GM23338 (cell line): ENCODE measurements at regions not wholly inside any gene's neighbourhood (a gene's known extent, or its start where the extent isn't known, plus 50 kb on each side); places are given as distances from the start of the nearest gene placed in this dataset.

Source experiments
- ATAC-seq: fragments of 200-7000 bp; cut with Tn5 transposase; 3 replicates; pipeline ENCODE4 v1.9.1; 2020
- DNase-seq: peaks from one replicate; pipeline ENCODE4 v3.0.0-alpha.2; 2015; ENCODE audit warnings: low spot score
- H2AFZ ChIP-seq: fragments of 200-600 bp; sonication (generic); 2 replicates; pipeline ENCODE4 v1.8.0; 2016; ENCODE audit warnings: antibody characterized with exemption, mild to moderate bottlenecking, moderate library complexity
- H3F3A ChIP-seq: fragments of 200-600 bp; sonication (generic); replicated peaks from 2 replicates; pipeline ENCODE4 v1.8.0; 2017; ENCODE audit warnings: antibody characterized with exemption, mixed run types, low read depth
- H3K27ac ChIP-seq: fragments of 200-600 bp; sonication (generic); 2 replicates; pipeline ENCODE4 v1.6.1; 2016; ENCODE audit warnings: low read depth
- H3K27me3 ChIP-seq: fragments of 200-600 bp; sonication (generic); 2 replicates; pipeline ENCODE4 v1.8.0; 2016; ENCODE audit warnings: mild to moderate bottlenecking, mixed run types, moderate library complexity; ENCODE audit not compliant: insufficient read depth
- H3K36me3 ChIP-seq: fragments of 200-600 bp; sonication (generic); 2 replicates; pipeline ENCODE4 v1.8.0; 2016; ENCODE audit warnings: mild to moderate bottlenecking; ENCODE audit not compliant: insufficient read depth
- H3K4me1 ChIP-seq: fragments of 200-600 bp; sonication (generic); 2 replicates; pipeline ENCODE4 v1.8.0; 2016; ENCODE audit warnings: mild to moderate bottlenecking, moderate library complexity; ENCODE audit not compliant: insufficient read depth
- H3K4me2 ChIP-seq: fragments of 200-600 bp; sonication (generic); 2 replicates; pipeline ENCODE4 v1.7.1; 2017; ENCODE audit warnings: mixed run types
- H3K4me3 ChIP-seq: fragments of 200-600 bp; sonication (generic); 2 replicates; pipeline ENCODE4 v1.6.1; 2016; ENCODE audit warnings: mixed run types
- H3K79me2 ChIP-seq: fragments of 200-600 bp; sonication (generic); replicated peaks from 2 replicates; pipeline ENCODE4 v1.8.0; 2017; ENCODE audit warnings: mild to moderate bottlenecking; ENCODE audit not compliant: insufficient read depth
- H3K9me2 ChIP-seq: fragments of 200-600 bp; sonication (generic); 2 replicates; pipeline ENCODE4 v1.8.0; 2017; ENCODE audit not compliant: insufficient read depth
- H4K20me1 ChIP-seq: fragments of 200-600 bp; sonication (generic); replicated peaks from 2 replicates; pipeline ENCODE4 v1.8.0; 2017; ENCODE audit warnings: mild to moderate bottlenecking; ENCODE audit not compliant: insufficient read depth
- H3K27ac Mint-ChIP-seq: 2 replicates; pipeline ENCODE4 v1.8.0; 2020; ENCODE audit warnings: inconsistent platforms, mild to moderate bottlenecking, moderate library complexity, mixed read lengths
- H3K27me3 Mint-ChIP-seq: 3 replicates; pipeline ENCODE4 v1.8.0; 2022; ENCODE audit warnings: low read depth, mild to moderate bottlenecking, moderate library complexity, mixed read lengths, inconsistent platforms; ENCODE audit not compliant: insufficient read depth, poor library complexity
- H3K36me3 Mint-ChIP-seq: 3 replicates; pipeline ENCODE4 v1.8.0; 2021; ENCODE audit warnings: low read depth, mild to moderate bottlenecking, inconsistent platforms, moderate library complexity, mixed read lengths
- H3K4me1 Mint-ChIP-seq: 3 replicates; pipeline ENCODE4 v1.8.0; 2020; ENCODE audit warnings: mild to moderate bottlenecking, inconsistent platforms, mixed read lengths
- H3K4me3 Mint-ChIP-seq: 3 replicates; pipeline ENCODE4 v1.8.0; 2021; ENCODE audit warnings: moderate library complexity, mild to moderate bottlenecking, inconsistent platforms, mixed read lengths
- H3K9me3 Mint-ChIP-seq: 3 replicates; pipeline ENCODE4 v1.8.0; 2020; ENCODE audit warnings: moderate library complexity, mild to moderate bottlenecking, inconsistent platforms, mixed read lengths
- CTCF ChIP-seq, 2 experiments: fragments of 200-600 bp in 1 of 2; sonication (generic) in 1 of 2; conservative IDR thresholded peaks; 2 replicates each; pipeline versions ENCODE4 v1.5.1 to v1.6.1; 2016 to 2017; ENCODE audit warnings: antibody characterized with exemption in 2 of 2, low read depth in 2 of 2, mild to moderate bottlenecking in 2 of 2, moderate library complexity in 1 of 2
- ETS1 ChIP-seq: IDR thresholded peaks from 2 replicates; pipeline ENCODE4 v1.6.1; 2016; ENCODE audit warnings: antibody characterized with exemption
- STAT1 ChIP-seq: IDR thresholded peaks from one replicate; pipeline ENCODE4 v1.6.1; 2016; ENCODE audit warnings: antibody characterized with exemption; ENCODE audit not compliant: unreplicated experiment
- ZNF462 ChIP-seq: fragments of 250-450 bp; sonication (Bioruptor Pico); IDR thresholded peaks from 2 replicates; pipeline ENCODE4 v1.5.0; 2020; ENCODE audit warnings: mild to moderate bottlenecking, moderate library complexity

GRCh38 chr4:30789219-30789671 is 69.1 kb downstream of the PCDH7 start:
- H3K27ac Mint-ChIP-seq: no peak overlapping the region
- Histone ChIP-seq H2AFZ (no peak overlapping the region), H3K4me3 (no peak overlapping the region), H3K4me1 (peaks cover 20% of the 10 kb centered on the region), H3K27me3 (no peaks in the 10 kb centered on the region), H3K9me2 (no peaks in the 10 kb centered on the region), H3F3A (no peaks in the 10 kb centered on the region), H3K4me2 (peak overlapping the region; percentile 5; the same call in 1 of the 2 replicates), H4K20me1 (no peaks in the 10 kb centered on the region), H3K36me3 (no peaks in the 10 kb centered on the region), H3K27ac (no peak overlapping the region), H3K79me2 (no peaks in the 10 kb centered on the region)
- H3K9me3 Mint-ChIP-seq: no peaks in the 10 kb centered on the region
- H3K27me3 Mint-ChIP-seq: peaks cover 3% of the 10 kb centered on the region
- no peaks in the 10 kb centered on the region for H3K36me3 Mint-ChIP-seq
- TF ChIP-seq ZNF462 (CRISPR knock-in tag) (peak; percentile 67), STAT1 (no peak), CTCF (conservative IDR thresholded peaks at IDR 0.05; ENCODE audit: low read depth in 2 of 2) (no peak), ETS1 (no peak)
- ATAC-seq (peak; percentile 43; the same call in 2 of the 3 replicates), DNase-seq (peak; percentile 19)
- H3K4me3 Mint-ChIP-seq: no peak overlapping the region
- H3K4me1 Mint-ChIP-seq: peaks cover 19% of the 10 kb centered on the region
